Transverse colon (tissue), 4 donors: ENCODE measurements at regions not wholly inside any gene's neighbourhood (a gene's known extent, or its start where the extent isn't known, plus 50 kb on each side); places are given as distances from the start of the nearest gene placed in this dataset.
"Not testable (repeated sequence)": the region's sequence is repeated elsewhere in the genome, so short reads cannot be mapped to it uniquely, and the experiment has no call there.

Experiments
- DNase-seq: peaks from one replicate; pipeline ENCODE4 v3.0.0-alpha.2; 2019
- H3K27ac ChIP-seq, 4 donors: fragments of 200-600 bp; sonication (generic); 2 replicates each; pipeline ENCODE4 v1.5.1; 2016 to 2018; ENCODE audit warnings: inconsistent platforms in 4 of 4
- H3K27me3 ChIP-seq: fragments of 200-600 bp; sonication (generic); 2 replicates; pipeline ENCODE4 v1.5.1; 2017; ENCODE audit warnings: inconsistent platforms
- H3K36me3 ChIP-seq, 4 donors: fragments of 200-600 bp; sonication (generic); 2 replicates each; pipeline ENCODE4 v1.5.1; 2017 to 2019; ENCODE audit warnings: inconsistent platforms in 4 of 4
- H3K4me1 ChIP-seq, 4 donors: fragments of 200-600 bp; sonication (generic); 2 replicates each; pipeline ENCODE4 v1.5.1; 2017 to 2020; ENCODE audit warnings: inconsistent platforms in 4 of 4
- H3K4me3 ChIP-seq, 4 donors: fragments of 200-600 bp; sonication (generic); 1 replicate in 1 of 4; 2 replicates in 3 of 4; pipeline versions ENCODE4 v1.5.1 to v1.6.1; 2017 to 2019; ENCODE audit warnings: inconsistent platforms in 4 of 4
- H3K9me3 ChIP-seq, 2 donors: fragments of 200-600 bp; sonication (generic); 2 replicates each; pipeline ENCODE4 v1.5.1; 2017 to 2019; ENCODE audit warnings: inconsistent platforms in 2 of 2
- CTCF ChIP-seq, 5 experiments: fragments of 200-600 bp in 3 of 5; fragments of 450-650 bp in 2 of 5; sonication (generic) in 3 of 5; IDR thresholded peaks; 1 replicate in 2 of 5; 2 replicates in 3 of 5; pipeline ENCODE4 v1.5.1; 2016 to 2017; ENCODE audit warnings: antibody characterized with exemption in 5 of 5, inconsistent platforms in 3 of 5, mild to moderate bottlenecking in 2 of 5, moderate library complexity in 1 of 5
- EP300 ChIP-seq: sonication (generic); formaldehyde crosslinking; IDR thresholded peaks from one replicate; pipeline ENCODE4 v1.6.1; 2017; ENCODE audit warnings: antibody characterized with exemption, low read depth
- POLR2A ChIP-seq: fragments of 450-650 bp; IDR thresholded peaks from one replicate; pipeline ENCODE4 v1.6.1; 2016; ENCODE audit warnings: antibody characterized with exemption, mild to moderate bottlenecking, moderate library complexity
- POLR2AphosphoS5 ChIP-seq, 3 donors: sonication (generic); formaldehyde crosslinking; IDR thresholded peaks; one replicate each; pipeline ENCODE4 v1.6.1; 2016; ENCODE audit warnings: antibody characterized with exemption in 3 of 3
- WGBS, 2 donors: methylation state at CpG; one replicate each; pipeline ENCODE4 v1.1.5; 2018; ENCODE audit warnings: low coverage in 1 of 2; 5-methylcytosine and 5-hydroxymethylcytosine counted together
- in situ Hi-C, 4 donors: fragments of 200-750 bp; cut with MboI; loops; one replicate each; pipeline versions ENCODE4 v1.15.0 to v1.15.1; 2017; ENCODE audit warnings: low sequenced_read_pairs in 3 of 4, low pct_ligation_motif_present in 1 of 4, low pct_unique_long_range_greater_than_20kb in 1 of 4
- intact Hi-C: fragments of 100-400 bp; cut with DNase I; formaldehyde crosslinking; loops from one replicate; pipeline ENCODE4 v1.15.1; 2023; ENCODE audit warnings: low total_unique reads

DNA sequence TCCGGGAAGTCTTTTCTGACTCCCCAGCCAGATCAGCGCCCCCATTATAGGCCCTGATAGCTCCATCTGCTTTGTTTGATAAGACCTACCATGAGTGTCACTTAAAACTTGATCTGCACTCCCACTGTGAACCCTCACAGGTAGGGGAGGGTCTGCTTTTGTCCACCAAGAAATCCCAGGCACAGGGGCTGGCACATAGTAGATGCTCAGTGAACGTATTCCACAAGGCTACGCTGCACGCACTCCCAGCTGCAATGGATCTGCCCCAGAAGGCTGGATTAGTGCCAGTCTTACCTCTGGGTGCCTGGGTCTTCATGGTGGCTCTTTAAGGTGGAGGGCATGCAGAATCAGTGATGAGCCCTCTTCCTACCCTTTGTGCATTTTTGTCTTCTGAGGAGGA lies 447.1 kb downstream of the PTPRU start:
- peaks cover 8% of the 10 kb centered on the region for H3K27me3 ChIP-seq
- H3K36me3 ChIP-seq: no peaks in the 10 kb centered on the region
- H3K4me1 ChIP-seq: no peaks in the 10 kb centered on the region
- TF ChIP-seq POLR2A: no peak
- in situ Hi-C loops: no loop called here
- no peaks in the 10 kb centered on the region for H3K9me3 ChIP-seq
- H3K4me3 ChIP-seq: no peak overlapping the region
- H3K27ac ChIP-seq: no peak overlapping the region
- WGBS, 2 donors: 80 to 92% methylated on average over 1 to 5 of the region's 5 CpGs
- intact Hi-C loops: no loop called here
- no peak for DNase-seq

- WGBS, 2 donors: 0 to 18% methylated on average over 1 to 3 of the region's 3 CpGs
- in situ Hi-C loops (no loop called here), intact Hi-C loops (no loop called here)
- H3K4me3 ChIP-seq: no peak overlapping the region
- no peak for TF ChIP-seq CTCF (IDR thresholded peaks at IDR 0.05)
- no peak for TF ChIP-seq EP300
- no peak for TF ChIP-seq POLR2AphosphoS5 (IDR thresholded peaks at IDR 0.05)
- no peak for TF ChIP-seq POLR2A
- no peaks in the 10 kb centered on the region for H3K36me3 ChIP-seq
- H3K27me3 ChIP-seq: peaks cover 7% of the 10 kb centered on the region
- no peak overlapping the region for H3K27ac ChIP-seq
- H3K4me1 ChIP-seq: no peaks in the 10 kb centered on the region
- no peak for DNase-seq
- no peaks in the 10 kb centered on the region for H3K9me3 ChIP-seq
These were observed 446.6 kb downstream of the PTPRU start for GRCh38 chr1:29682919-29683295.

GRCh38 chr1:29682171-29682918 lies 446.0 kb downstream of the PTPRU start:
- Histone ChIP-seq H3K9me3 (no peaks in the 10 kb centered on the region), H3K4me3 (no peak overlapping the region), H3K4me1 (no peaks in the 10 kb centered on the region), H3K27me3 (peaks cover 7% of the 10 kb centered on the region), H3K27ac (no peak overlapping the region), H3K36me3 (no peaks in the 10 kb centered on the region)
- intact Hi-C loops: no loop called here
- WGBS, 2 donors: 47% methylated on average over 10 of the region's 10 CpGs; no CpG with 5 or more reads in 1 of the 2 donors
- in situ Hi-C loops: no loop called here
- TF ChIP-seq EP300 (no peak), POLR2AphosphoS5 (IDR thresholded peaks at IDR 0.05) (no peak), POLR2A (no peak), CTCF (IDR thresholded peaks at IDR 0.05) (no peak)
- DNase-seq: no peak

- DNase-seq, H3K4me1 ChIP-seq, in situ Hi-C loops, intact Hi-C loops, H3K9me3 ChIP-seq, H3K36me3 ChIP-seq, H3K4me3 ChIP-seq, H3K27ac ChIP-seq, H3K27me3 ChIP-seq: not testable (repeated sequence)
- 66% methylated on average over 6 of the region's 6 CpGs; no CpG with 5 or more reads in 1 of the 2 donors for whole genome bisulfite sequencing, 2 donors
These were observed 445.1 kb downstream of the PTPRU start for GRCh38 chr1:29681416-29681815.

DNA sequence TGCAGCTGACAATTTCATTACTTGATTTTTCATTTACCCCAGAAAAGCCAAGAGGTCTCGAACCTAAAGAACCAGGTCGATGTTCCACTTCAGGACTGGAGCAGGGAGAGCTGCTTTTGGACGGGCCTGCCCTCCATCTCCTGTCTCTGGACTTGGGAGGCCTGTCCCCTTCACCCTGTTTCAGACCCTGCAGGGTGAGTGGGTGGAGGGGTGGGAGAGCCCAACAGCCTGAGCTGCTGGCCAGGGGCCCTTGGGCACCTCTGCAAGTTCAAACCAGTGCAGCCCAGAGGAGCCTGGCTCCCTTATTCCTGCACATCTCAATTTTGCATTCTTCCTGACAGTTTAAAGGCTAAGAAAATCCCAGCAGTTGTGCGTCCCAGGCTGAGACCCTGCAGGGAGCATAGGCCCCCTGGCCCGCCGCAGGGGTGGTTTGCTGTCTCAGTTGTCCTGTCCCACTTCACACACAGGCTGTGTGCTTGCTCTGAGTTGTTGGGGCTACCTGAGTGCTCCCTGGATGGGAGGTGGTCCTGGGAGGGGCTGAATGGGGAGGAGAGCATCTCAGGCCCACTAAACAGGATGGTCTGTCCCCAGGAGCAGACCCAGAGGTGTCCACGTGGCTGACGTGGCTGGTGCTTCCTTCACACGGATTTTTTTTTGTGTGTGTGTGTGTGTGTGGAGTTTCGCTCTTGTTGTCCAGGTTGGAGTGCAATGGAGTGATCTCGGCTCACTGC lies 443.7 kb downstream of the PTPRU start:
- 79% methylated on average over 11 of the region's 11 CpGs; no CpG with 5 or more reads in 1 of the 2 donors for WGBS, 2 donors
- H3K9me3 ChIP-seq: no peaks in the 10 kb centered on the region
- no peak overlapping the region for H3K4me3 ChIP-seq
- intact Hi-C loops: no loop called here
- peaks cover 4% of the 10 kb centered on the region for H3K27me3 ChIP-seq
- DNase-seq: no peak
- no peaks in the 10 kb centered on the region for H3K4me1 ChIP-seq
- no peaks in the 10 kb centered on the region for H3K36me3 ChIP-seq
- H3K27ac ChIP-seq: no peak overlapping the region
- no peak for TF ChIP-seq CTCF (IDR thresholded peaks at IDR 0.05)
- in situ Hi-C loops: no loop called here
